Heart right ventricle (tissue), 16 donors: ENCODE measurements at regions not wholly inside any gene's neighbourhood (a gene's known extent, or its start where the extent isn't known, plus 50 kb on each side); places are given as distances from the start of the nearest gene placed in this dataset.
"Not testable (repeated sequence)": the region's sequence is repeated elsewhere in the genome, so short reads cannot be mapped to it uniquely, and the experiment has no call there.

Experiments
- ATAC-seq, 8 donors: fragments of 200-7000 bp; cut with Tn5 transposase; one replicate each; pipeline ENCODE4 v1.9.1; 2020; ENCODE audit warnings: mild to moderate bottlenecking in 8 of 8, moderate library complexity in 8 of 8, moderate number of reproducible peaks in 1 of 8
- DNase-seq, 2 donors: peaks; one replicate each; pipeline ENCODE4 v3.0.0-alpha.2; 2020
- H3K27ac ChIP-seq, 10 donors: fragments of 200-600 bp; sonication (generic) in 2 of 10; one replicate each; pipeline versions ENCODE4 v1.5.0 to v1.8.0; 2020 to 2022; ENCODE audit warnings: mild to moderate bottlenecking in 3 of 10
- H3K27me3 ChIP-seq, 7 donors: fragments of 200-600 bp; one replicate each; pipeline ENCODE4 v1.8.0; 2021 to 2022; ENCODE audit warnings: mild to moderate bottlenecking in 2 of 7
- H3K36me3 ChIP-seq, 9 donors: fragments of 200-600 bp; sonication (generic) in 1 of 9; one replicate each; pipeline versions ENCODE4 v1.5.0 to v1.8.0; 2020 to 2022; ENCODE audit warnings: mild to moderate bottlenecking in 2 of 9
- H3K4me1 ChIP-seq, 9 donors: fragments of 200-600 bp; sonication (generic) in 1 of 9; one replicate each; pipeline versions ENCODE4 v1.5.0 to v1.8.0; 2020 to 2022; ENCODE audit warnings: mild to moderate bottlenecking in 4 of 9
- H3K4me3 ChIP-seq, 10 donors: fragments of 200-600 bp; sonication (generic) in 2 of 10; one replicate each; pipeline versions ENCODE4 v1.5.0 to v1.8.0; 2020 to 2022; ENCODE audit warnings: mild to moderate bottlenecking in 7 of 10, moderate library complexity in 2 of 10
- H3K9me3 ChIP-seq, 11 donors: fragments of 200-600 bp in 10 of 11; sonication (generic) in 2 of 11; one replicate each; pipeline versions ENCODE4 v1.5.0 to v1.8.0; 2013 to 2022; ENCODE audit warnings: mild to moderate bottlenecking in 2 of 11, control low read depth in 1 of 11, moderate library complexity in 1 of 11
- WGBS, 2 donors: extraction: QIAGEN DNeasy Blood & Tissue Kit; methylation state at CpG; one replicate each; pipeline ENCODE4 v1.1.7; 2013; ENCODE audit warnings: inconsistent platforms in 1 of 2; 5-methylcytosine and 5-hydroxymethylcytosine counted together
- intact Hi-C, 10 donors: fragments of 100-400 bp; cut with DNase I; formaldehyde crosslinking; loops; one replicate each; pipeline versions ENCODE4 v1.11.1 to v1.14.2; 2022
- TF ChIP-seq, protein P1 (sequence below), 9 donors: fragments of 200-600 bp; sonication (generic) in 2 of 9; IDR thresholded peaks; one replicate each; pipeline versions ENCODE4 v1.5.0 to v1.8.0; 2021 to 2022; ENCODE audit warnings: antibody characterized with exemption in 9 of 9, mild to moderate bottlenecking in 5 of 9, moderate library complexity in 1 of 9
- donor health status: Arrhythmogenic right ventricular cardiomyopathy.
- donor health status: ischemic (EF 13 %, LVEDD 7.1; RV severe dilation, severe dysfunction).
- donor health status: healthy with polysubstance abuse.
- donor health status: DM: no; HTN: yes; CAD: no.
- donor health status: DM: no; HTN: no; CAD: no.
- donor health status: ischemic (EF 25% LVEDD 6.9; RV normal size, moderate dysfunction).
- donor health status: ischemic (EF 25% LVEDD 5.7; RV mildly dilated, moderate dysfunction).
- donor health status: healthy.
- donor health status: DM: yes; HTN: yes; CAD: no.
- donor health status: Ischemic cardiomyopathy.
- donor health status: ischemic (EF 35%, LVEDD 5.7; RV mildly dilated, moderate dysfunction).
- donor health status: nonischemic (EF 11% LVEDD 7.7; RV severe dilation, severe dysfunction).
- donor health status: DM: yes; HTN: yes; CAD: no.
- donor health status: PGD.
- donor health status: ischemic (EF 29% LVEDD 5.4; RV normal size, mild dysfunction).
- donor health status: nonischemic (EF 23%, LVEDD 6.1; RV moderate dilation, normal function).

DNA sequence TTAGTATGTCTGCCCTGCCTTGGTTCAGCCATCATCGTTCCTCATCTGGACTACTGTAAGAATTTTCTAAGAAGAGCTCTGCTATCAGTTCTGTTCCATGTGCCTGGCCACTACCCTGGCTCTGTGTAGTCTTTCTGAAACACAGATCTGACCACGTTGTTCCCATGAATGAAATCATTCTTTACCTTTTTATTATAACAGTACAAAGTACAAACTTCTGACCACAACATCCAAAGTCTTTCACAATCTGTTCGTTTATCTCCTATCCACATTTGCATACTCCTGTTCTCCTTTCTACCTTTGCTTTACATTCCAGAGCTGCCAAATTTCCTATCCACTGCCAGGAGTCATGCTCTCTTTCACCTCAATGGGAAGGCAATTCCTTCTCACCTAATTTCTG is 284.6 kb upstream of the LRP1B start:
- 74 to 76% methylated on average over 3 of the region's 3 CpGs for WGBS, 2 donors
- H3K36me3 ChIP-seq = no peaks in the 10 kb centered on the region
- H3K4me3 ChIP-seq = no peak overlapping the region
- no peaks in the 10 kb centered on the region for H3K9me3 ChIP-seq
- no peak overlapping the region for H3K27ac ChIP-seq
- ATAC-seq (no peak), DNase-seq (no peak)
- H3K27me3 ChIP-seq = no peaks in the 10 kb centered on the region
- H3K4me1 ChIP-seq = no peaks in the 10 kb centered on the region
- TF ChIP-seq, protein P1, sequence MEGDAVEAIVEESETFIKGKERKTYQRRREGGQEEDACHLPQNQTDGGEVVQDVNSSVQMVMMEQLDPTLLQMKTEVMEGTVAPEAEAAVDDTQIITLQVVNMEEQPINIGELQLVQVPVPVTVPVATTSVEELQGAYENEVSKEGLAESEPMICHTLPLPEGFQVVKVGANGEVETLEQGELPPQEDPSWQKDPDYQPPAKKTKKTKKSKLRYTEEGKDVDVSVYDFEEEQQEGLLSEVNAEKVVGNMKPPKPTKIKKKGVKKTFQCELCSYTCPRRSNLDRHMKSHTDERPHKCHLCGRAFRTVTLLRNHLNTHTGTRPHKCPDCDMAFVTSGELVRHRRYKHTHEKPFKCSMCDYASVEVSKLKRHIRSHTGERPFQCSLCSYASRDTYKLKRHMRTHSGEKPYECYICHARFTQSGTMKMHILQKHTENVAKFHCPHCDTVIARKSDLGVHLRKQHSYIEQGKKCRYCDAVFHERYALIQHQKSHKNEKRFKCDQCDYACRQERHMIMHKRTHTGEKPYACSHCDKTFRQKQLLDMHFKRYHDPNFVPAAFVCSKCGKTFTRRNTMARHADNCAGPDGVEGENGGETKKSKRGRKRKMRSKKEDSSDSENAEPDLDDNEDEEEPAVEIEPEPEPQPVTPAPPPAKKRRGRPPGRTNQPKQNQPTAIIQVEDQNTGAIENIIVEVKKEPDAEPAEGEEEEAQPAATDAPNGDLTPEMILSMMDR (IDR thresholded peaks at IDR 0.05) = no peak
- intact Hi-C loops = no loop called here

DNA sequence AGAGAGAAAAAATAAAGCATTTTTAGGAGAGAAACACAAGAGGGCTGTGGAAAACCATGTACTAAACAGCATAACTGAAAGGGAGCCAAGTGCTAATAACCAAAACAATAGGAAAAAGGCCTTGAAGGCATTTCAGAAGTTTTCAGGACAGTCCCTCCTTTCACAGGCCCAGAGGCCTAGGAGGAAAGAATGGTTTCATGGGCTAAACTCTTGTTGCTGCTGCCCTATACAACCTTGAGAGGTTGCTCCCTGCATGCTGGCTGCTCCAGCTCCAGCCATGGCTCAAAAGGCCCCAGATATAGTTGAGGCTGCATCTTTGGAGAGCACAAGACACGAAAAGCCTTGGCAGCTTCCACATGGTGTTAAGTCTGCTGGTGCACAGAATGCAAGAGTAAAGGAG is 267.4 kb upstream of the LRP1B start:
- TF ChIP-seq, protein P1 (IDR thresholded peaks at IDR 0.05) = no peak
- intact Hi-C loops = no loop called here
- no peaks in the 10 kb centered on the region for H3K27me3 ChIP-seq
- 50 to 56% methylated on average over 1 of the region's 1 CpG for WGBS, 2 donors
- H3K27ac ChIP-seq = no peak overlapping the region
- DNase-seq = no peak
- H3K9me3 ChIP-seq = peaks cover 0 to 57% (median 15%) of the 10 kb centered on the region in 11 donors
- no peak for ATAC-seq
- no peaks in the 10 kb centered on the region for H3K4me1 ChIP-seq
- no peak overlapping the region for H3K4me3 ChIP-seq
- no peaks in the 10 kb centered on the region for H3K36me3 ChIP-seq

DNA sequence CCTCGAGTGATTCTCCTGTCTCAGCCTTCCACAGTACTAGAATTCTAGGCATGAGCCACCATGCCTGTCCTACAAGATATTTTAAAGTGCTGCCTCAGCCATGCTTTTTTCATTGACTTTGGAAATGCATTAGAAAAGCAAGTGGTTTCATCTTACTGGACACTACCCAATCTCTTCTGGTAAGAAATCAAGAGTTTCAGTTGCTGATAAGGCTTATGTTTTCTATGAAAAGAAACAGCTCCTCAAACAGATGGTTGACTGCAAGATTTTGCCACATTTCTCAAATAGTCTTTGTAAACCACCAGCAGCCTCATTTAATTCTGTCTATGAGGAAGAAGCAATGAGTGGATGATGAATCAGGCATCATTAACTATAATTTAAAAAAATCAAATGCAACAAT is 264.5 kb upstream of the LRP1B start:
- ATAC-seq = no peak
- H3K27me3 ChIP-seq = no peaks in the 10 kb centered on the region
- H3K36me3 ChIP-seq = no peaks in the 10 kb centered on the region
- intact Hi-C loops = no loop called here
- no peaks in the 10 kb centered on the region for H3K4me1 ChIP-seq
- H3K4me3 ChIP-seq = no peak overlapping the region
- no peak overlapping the region for H3K27ac ChIP-seq
- TF ChIP-seq, protein P1 (IDR thresholded peaks at IDR 0.05) = no peak
- peaks cover 0 to 32% (median 4%) of the 10 kb centered on the region in 11 donors for H3K9me3 ChIP-seq
- 64 to 73% methylated on average over 1 of the region's 1 CpG for WGBS, 2 donors
- DNase-seq = no peak

DNA sequence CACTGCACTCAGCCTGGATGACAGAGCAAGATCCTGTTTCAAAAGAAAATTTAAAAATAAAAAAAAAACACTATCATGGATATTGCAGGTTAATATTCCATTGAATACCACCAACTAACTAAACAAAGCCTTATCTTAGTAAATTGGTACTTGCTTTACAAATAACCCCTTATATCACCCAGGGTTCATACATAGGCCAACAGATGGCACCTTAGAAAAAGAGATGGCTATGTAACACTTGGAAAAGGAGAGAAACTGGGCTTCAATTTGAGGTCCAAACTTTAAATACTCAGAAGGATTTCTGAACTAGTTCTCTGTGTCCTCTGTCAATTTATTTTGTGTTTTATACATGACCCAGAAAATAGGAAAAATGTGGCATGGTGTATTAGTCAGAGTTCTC is 249.6 kb upstream of the LRP1B start:
- no peak for ATAC-seq
- H3K9me3 ChIP-seq = no peaks in the 10 kb centered on the region
- H3K27ac ChIP-seq = no peak overlapping the region
- TF ChIP-seq, protein P1 (IDR thresholded peaks at IDR 0.05) = no peak
- intact Hi-C loops = no loop called here
- no peaks in the 10 kb centered on the region for H3K27me3 ChIP-seq
- no peaks in the 10 kb centered on the region for H3K36me3 ChIP-seq
- DNase-seq = no peak
- no peaks in the 10 kb centered on the region for H3K4me1 ChIP-seq
- H3K4me3 ChIP-seq = no peak overlapping the region

DNA sequence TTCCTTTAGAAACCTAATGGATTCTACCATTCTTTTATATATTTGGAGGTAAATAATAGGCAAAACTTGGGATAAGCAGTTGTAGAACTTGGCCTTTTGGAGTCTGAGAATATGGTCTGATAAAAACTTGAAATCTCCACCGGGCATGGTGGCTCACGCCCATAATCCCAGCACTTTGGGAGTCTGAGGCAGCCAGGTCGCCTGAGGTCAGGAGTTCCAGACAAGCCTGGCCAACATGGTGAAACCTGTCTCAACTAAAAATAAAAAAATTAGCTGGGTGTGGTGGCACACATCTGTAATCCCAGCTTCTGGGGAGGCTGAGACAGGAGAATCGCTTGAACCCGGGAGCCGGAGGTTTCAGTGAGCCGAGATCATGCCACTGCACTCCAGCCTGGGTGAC is 231.3 kb upstream of the LRP1B start:
- H3K4me1 ChIP-seq, H3K27me3 ChIP-seq, H3K9me3 ChIP-seq, DNase-seq, H3K4me3 ChIP-seq, H3K27ac ChIP-seq, ATAC-seq, intact Hi-C loops, H3K36me3 ChIP-seq: not testable (repeated sequence)
- WGBS, 2 donors = 89 to 90% methylated on average over 7 of the region's 7 CpGs
